OCI-LY7 (cell line): ENCODE measurements at regions not wholly inside any gene's neighbourhood (a gene's known extent, or its start where the extent isn't known, plus 50 kb on each side); places are given as distances from the start of the nearest gene placed in this dataset.

Experiments
- BruUV-seq: library from RNA; stranded (reverse); fragments of 400-500 nt; replicated peaks from 2 replicates; lab custom pipeline; 2021; lab: Mats Ljungman, UMichigan
- CTCF ChIA-PET: fragments of 300-600 bp; sonication (Branson Sonifier 250); formaldehyde crosslinking; loops from one replicate; lab custom pipeline; 2022; ENCODE audit warnings: antibody characterized with exemption; ENCODE audit not compliant: unreplicated experiment; lab: Charles Lee
- POLR2A ChIA-PET: fragments of 300-600 bp; sonication (Branson Sonifier 250); formaldehyde crosslinking; loops from one replicate; lab custom pipeline; 2022; ENCODE audit warnings: antibody characterized with exemption; lab: Charles Lee
- DNase-seq: peaks from one replicate; pipeline ENCODE4 v3.0.0-alpha.2; 2015; ENCODE audit warnings: low spot score
- H2AFZ ChIP-seq: fragments of 200-600 bp; sonication (generic), shearing (Covaris generic); 2 replicates; pipeline ENCODE4 v1.6.1; 2014; ENCODE audit warnings: mild to moderate bottlenecking, antibody characterized with exemption, low read length, moderate library complexity
- H3K27ac ChIP-seq: fragments of 200-600 bp; sonication (generic); 2 replicates; pipeline ENCODE4 v1.5.1; 2014; ENCODE audit warnings: mixed run types, low read depth, mild to moderate bottlenecking, moderate library complexity, low read length, inconsistent platforms; ENCODE audit not compliant: poor library complexity, severe bottlenecking
- H3K36me3 ChIP-seq: fragments of 200-600 bp; sonication (generic); 2 replicates; pipeline ENCODE4 v1.6.1; 2014; ENCODE audit warnings: mild to moderate bottlenecking, antibody characterized with exemption, low read length, moderate library complexity, mixed read lengths; ENCODE audit not compliant: insufficient read depth
- H3K4me1 ChIP-seq: fragments of 200-600 bp; sonication (generic); 2 replicates; pipeline ENCODE4 v1.5.1; 2014; ENCODE audit warnings: mild to moderate bottlenecking, low read length; ENCODE audit not compliant: insufficient read depth, poor library complexity, severe bottlenecking
- H3K4me2 ChIP-seq: fragments of 200-600 bp; sonication (generic); 2 replicates; pipeline ENCODE4 v1.6.1; 2014; ENCODE audit warnings: mild to moderate bottlenecking, low read length
- H3K4me3 ChIP-seq: fragments of 200-600 bp; sonication (generic); 2 replicates; pipeline ENCODE4 v1.5.1; 2014; ENCODE audit warnings: mild to moderate bottlenecking, low read depth, low read length; ENCODE audit not compliant: poor library complexity, severe bottlenecking
- H3K79me2 ChIP-seq: fragments of 200-600 bp; sonication (generic); 2 replicates; pipeline ENCODE4 v1.6.1; 2016; ENCODE audit warnings: low read depth, mild to moderate bottlenecking, low read length, moderate library complexity, mixed read lengths; ENCODE audit not compliant: insufficient read depth
- H3K9me2 ChIP-seq: fragments of 200-600 bp; sonication (generic); 2 replicates; pipeline ENCODE4 v1.6.1; 2016; ENCODE audit warnings: mild to moderate bottlenecking, low read length, mixed read lengths; ENCODE audit not compliant: insufficient read depth
- H3K9me3 ChIP-seq: fragments of 200-600 bp; sonication (generic); 2 replicates; pipeline ENCODE4 v1.6.1; 2014; ENCODE audit warnings: mild to moderate bottlenecking, mixed run types, low read length, mixed read lengths
- H4K20me1 ChIP-seq: fragments of 200-600 bp; sonication (generic); 2 replicates; pipeline ENCODE4 v1.6.1; 2014; ENCODE audit warnings: mild to moderate bottlenecking, antibody characterized with exemption, low read length, moderate library complexity, mixed read lengths; ENCODE audit not compliant: insufficient read depth
- CTCF ChIP-seq: fragments of 200-600 bp; sonication (generic); conservative IDR thresholded peaks from 2 replicates; pipeline ENCODE4 v1.5.1; 2014; ENCODE audit warnings: mild to moderate bottlenecking, antibody characterized with exemption, low read length, moderate library complexity, mixed read lengths
- EZH2phosphoT487 ChIP-seq: fragments of 200-600 bp; sonication (generic); IDR thresholded peaks from 2 replicates; pipeline ENCODE4 v1.6.1; 2018; ENCODE audit warnings: low read depth, borderline replicate concordance, mild to moderate bottlenecking, mixed run types, antibody characterized with exemption, low read length, moderate library complexity, mixed read lengths
- intact Hi-C: fragments of 100-400 bp; cut with micrococcal nuclease; formaldehyde crosslinking; loops from one replicate; pipeline ENCODE4 v1.10.0; 2022; ENCODE audit not compliant: unreplicated experiment

- BruUV-seq = no TSS peak
- Histone ChIP-seq H3K4me1 (no peaks in the 10 kb centered on the region), H4K20me1 (no peaks in the 10 kb centered on the region), H3K4me3 (no peak overlapping the region), H3K9me3 (no peaks in the 10 kb centered on the region), H3K9me2 (no peaks in the 10 kb centered on the region; the same call in 1 of the 2 replicates), H3K79me2 (no peaks in the 10 kb centered on the region), H2AFZ (no peak overlapping the region), H3K27ac (no peak overlapping the region), H3K4me2 (no peak overlapping the region), H3K36me3 (no peaks in the 10 kb centered on the region)
- TF ChIP-seq CTCF = no peak
- no peak for TF ChIP-seq EZH2phosphoT487
- CTCF ChIA-PET = no interaction called here
- POLR2A ChIA-PET = interaction anchor here (0.8 kb wide), 1 partner anchor 8 kb away, joined by 3 read pairs; no protein-coding TSS in a partner anchor
- DNase-seq = no peak
- intact Hi-C loops = no loop called here
Observed at GRCh38 chr5:51556833-51557232, 173.6 kb downstream of the ISL1 start.

DNA sequence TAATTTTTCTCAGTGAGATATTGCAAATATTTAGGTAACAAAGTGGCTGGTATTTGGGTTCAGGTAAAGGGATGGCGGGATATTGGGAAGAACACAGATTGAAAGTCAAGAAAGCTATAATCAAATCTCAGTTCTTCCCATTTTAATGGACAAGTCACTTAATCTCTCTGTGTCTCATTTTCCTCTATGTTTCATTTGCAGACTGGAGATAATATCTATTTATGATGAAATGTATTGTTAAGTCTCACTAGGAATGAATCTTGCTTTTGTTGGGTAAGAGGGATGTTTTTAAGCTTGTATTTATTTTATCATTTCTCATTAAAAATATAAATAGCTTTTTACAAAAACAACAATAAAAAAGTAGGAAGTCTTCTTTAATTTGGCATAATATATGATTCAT is 175.4 kb downstream of the ISL1 start:
- Histone ChIP-seq H2AFZ (no peak overlapping the region), H3K36me3 (no peaks in the 10 kb centered on the region), H3K27ac (no peak overlapping the region), H4K20me1 (no peaks in the 10 kb centered on the region), H3K4me1 (no peaks in the 10 kb centered on the region), H3K4me3 (no peak overlapping the region), H3K9me3 (no peaks in the 10 kb centered on the region), H3K9me2 (no peaks in the 10 kb centered on the region), H3K79me2 (no peaks in the 10 kb centered on the region), H3K4me2 (no peak overlapping the region)
- intact Hi-C loops = no loop called here
- DNase-seq = no peak
- BruUV-seq = no TSS peak
- CTCF ChIA-PET = no interaction called here
- POLR2A ChIA-PET = no interaction called here
- TF ChIP-seq EZH2phosphoT487 = no peak
- no peak for TF ChIP-seq CTCF

DNA sequence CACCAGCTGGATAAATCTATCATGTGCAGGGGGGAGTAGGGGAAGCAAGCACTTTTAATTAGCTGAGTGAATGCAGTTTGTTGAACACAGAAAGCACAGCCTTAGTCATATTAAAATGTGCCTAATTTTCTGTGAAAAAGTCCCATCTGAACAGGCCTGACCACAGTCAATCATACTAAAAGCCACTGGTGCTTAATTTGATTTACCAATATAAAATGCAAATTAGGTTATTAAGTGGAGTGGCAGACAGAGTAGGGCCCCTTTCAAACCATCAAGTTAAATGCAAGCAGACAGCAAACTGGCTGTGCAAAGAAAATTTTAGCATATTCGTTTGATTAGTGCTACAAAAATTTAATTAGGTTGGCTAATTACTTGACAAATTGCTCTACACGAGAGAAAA is 176.1 kb downstream of the ISL1 start:
- Histone ChIP-seq H3K4me3 (no peak overlapping the region), H4K20me1 (no peaks in the 10 kb centered on the region), H3K27ac (no peak overlapping the region), H2AFZ (no peak overlapping the region), H3K79me2 (no peaks in the 10 kb centered on the region), H3K4me1 (no peaks in the 10 kb centered on the region), H3K4me2 (no peak overlapping the region), H3K9me2 (no peaks in the 10 kb centered on the region), H3K36me3 (no peaks in the 10 kb centered on the region), H3K9me3 (no peaks in the 10 kb centered on the region)
- intact Hi-C loops = no loop called here
- TF ChIP-seq EZH2phosphoT487 (no peak), CTCF (no peak)
- ChIA-PET CTCF (no interaction called here), POLR2A (no interaction called here)
- no TSS peak for BruUV-seq
- DNase-seq = no peak
